ENCODE measurements at regions not wholly inside any gene's neighbourhood (a gene's known extent, or its start where the extent isn't known, plus 50 kb on each side); places are given as distances from the start of the nearest gene placed in this dataset.
"Not testable (repeated sequence)": the region's sequence is repeated elsewhere in the genome, so short reads cannot be mapped to it uniquely, and the experiment has no call there.

DNA sequence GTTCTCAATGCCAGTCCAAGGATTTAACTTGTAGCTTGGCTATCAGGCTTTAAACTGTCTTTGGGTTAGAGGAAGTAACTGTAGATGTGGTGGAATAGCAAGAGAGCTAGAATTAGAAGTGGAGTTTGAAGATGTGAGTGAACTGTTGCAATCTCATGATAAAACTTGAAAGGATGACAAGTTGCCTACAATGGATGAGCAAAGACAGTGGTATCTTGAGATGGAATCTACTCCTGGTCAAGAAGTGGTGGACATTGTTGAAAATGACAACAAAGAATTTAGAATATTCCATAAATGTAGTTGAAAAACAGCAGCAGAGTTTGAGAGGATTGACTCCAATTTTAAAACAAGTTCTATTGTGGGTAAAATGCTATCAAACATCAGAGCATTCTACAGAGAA lies 199.0 kb downstream of the DUSP6 start:
- H3K14ac ChIP-seq (ENCODE audit: low read length) = no peak overlapping the region
- H3K9me3 ChIP-seq (replicated peaks in 1 of 2; ENCODE audit: control insufficient read depth in 2 of 2, insufficient read depth in 1 of 2, low read depth in 1 of 2, low read length in 2 of 2) = peaks cover 0 to 11% of the 10 kb centered on the region in 2 donors
- no peak overlapping the region for H3K9ac ChIP-seq (ENCODE audit: low read depth, low read length, poor library complexity)
- H2AFZ ChIP-seq (ENCODE audit: low read length) = no peak overlapping the region
- DNase-seq (ENCODE audit: low spot score) = no peak
- H3K27ac ChIP-seq (replicated peaks; ENCODE audit: low read length) = no peak overlapping the region
- no peak overlapping the region for H4K91ac ChIP-seq (ENCODE audit: low read depth, low read length, poor library complexity)
- H2BK5ac ChIP-seq (ENCODE audit: low read length) = no peak overlapping the region
- no peak overlapping the region for H3K23ac ChIP-seq (ENCODE audit: low read depth, low read length, poor library complexity)
- no peak overlapping the region for H2BK12ac ChIP-seq (ENCODE audit: low read length)
- no peaks in the 10 kb centered on the region for H3K79me1 ChIP-seq (ENCODE audit: low read depth, low read length)
- no peaks in the 10 kb centered on the region for H3K27me3 ChIP-seq (ENCODE audit: control insufficient read depth in 3 of 3, insufficient read depth in 3 of 3, low read depth in 1 of 3, low read length in 3 of 3)
- H3K4ac ChIP-seq (ENCODE audit: low read length) = no peak overlapping the region
- H2BK120ac ChIP-seq (ENCODE audit: low read depth, low read length) = no peak overlapping the region
- H3K4me2 ChIP-seq (ENCODE audit: insufficient read depth, low read length, poor library complexity, severe bottlenecking) = no peak overlapping the region
- no peak overlapping the region for H2AK5ac ChIP-seq (ENCODE audit: low read depth, low read length)
- H3K36me3 ChIP-seq (replicated peaks in 1 of 2; ENCODE audit: control insufficient read depth in 2 of 2, insufficient read depth in 2 of 2, low read length in 2 of 2) = no peaks in the 10 kb centered on the region
- no peak overlapping the region for H4K8ac ChIP-seq (ENCODE audit: low read depth, low read length)
- no peak overlapping the region for H2BK15ac ChIP-seq (ENCODE audit: low read length)
- peaks cover 2 to 7% of the 10 kb centered on the region in 2 donors for H3K4me1 ChIP-seq (ENCODE audit: control insufficient read depth in 2 of 2, insufficient read depth in 1 of 2, low read depth in 1 of 2, low read length in 2 of 2)
- H3K4me3 ChIP-seq (ENCODE audit: low read length in 2 of 2) = no peak overlapping the region
- no peak overlapping the region for H3K18ac ChIP-seq (ENCODE audit: low read length)

DNA sequence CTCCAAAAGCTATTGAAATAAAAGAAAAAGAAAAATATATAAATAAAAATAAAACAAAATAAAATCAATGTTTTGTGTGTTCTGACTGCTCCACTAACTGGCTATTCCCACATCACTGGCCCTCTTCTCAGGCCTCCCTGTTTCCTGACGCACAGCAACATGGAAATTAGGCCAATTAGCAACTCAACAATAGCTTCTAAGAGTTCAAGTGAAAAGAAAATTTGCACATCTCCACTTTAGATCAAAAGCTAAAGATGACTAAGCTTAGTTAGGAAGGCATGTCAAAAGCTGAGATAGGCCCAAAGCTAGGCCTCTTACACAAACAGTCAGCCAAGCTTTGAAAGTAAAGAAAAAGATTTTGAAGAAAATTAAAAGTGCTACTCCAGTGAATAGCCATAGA lies 200.8 kb downstream of the DUSP6 start:
- H3K14ac ChIP-seq (ENCODE audit: low read length) = no peak overlapping the region
- WGBS, 2 donors (ENCODE audit: extremely low coverage in 2 of 2, insufficient read length in 2 of 2, insufficient replicate concordance in 1 of 2) = no CpG with 5 or more reads among the region's 1 CpG

DNA sequence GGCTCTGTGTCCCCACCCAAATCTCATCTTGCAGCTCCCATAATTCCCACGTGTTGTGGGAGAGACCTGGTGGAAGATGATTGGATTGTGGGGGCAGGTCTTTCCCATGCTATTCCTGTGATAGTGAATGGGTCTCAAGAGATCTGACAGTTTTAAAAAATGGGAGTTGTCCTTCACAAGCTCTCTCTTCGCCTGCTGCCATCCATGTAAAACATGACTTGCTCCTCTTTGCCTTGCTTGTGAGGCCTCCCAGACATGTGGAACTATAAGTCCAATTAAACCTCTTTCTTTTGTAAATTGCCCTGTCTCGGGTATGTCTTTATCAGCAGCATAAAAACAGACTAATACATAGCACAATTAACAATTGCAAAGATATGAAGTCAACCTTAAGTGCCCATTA lies 201.5 kb downstream of the DUSP6 start:
- not testable (repeated sequence) for H3K18ac ChIP-seq (ENCODE audit: low read length); H4K8ac ChIP-seq (ENCODE audit: low read depth, low read length); DNase-seq (ENCODE audit: low spot score); H3K79me1 ChIP-seq (ENCODE audit: low read depth, low read length); H2BK15ac ChIP-seq (ENCODE audit: low read length); H3K4me2 ChIP-seq (ENCODE audit: insufficient read depth, low read length, poor library complexity, severe bottlenecking); H2BK120ac ChIP-seq (ENCODE audit: low read depth, low read length); H3K9ac ChIP-seq (ENCODE audit: low read depth, low read length, poor library complexity); H3K4ac ChIP-seq (ENCODE audit: low read length); H3K4me3 ChIP-seq (ENCODE audit: low read length in 2 of 2); H4K91ac ChIP-seq (ENCODE audit: low read depth, low read length, poor library complexity); H3K27me3 ChIP-seq (ENCODE audit: control insufficient read depth in 3 of 3, insufficient read depth in 3 of 3, low read depth in 1 of 3, low read length in 3 of 3); H3K4me1 ChIP-seq (ENCODE audit: control insufficient read depth in 2 of 2, insufficient read depth in 1 of 2, low read depth in 1 of 2, low read length in 2 of 2); H2BK5ac ChIP-seq (ENCODE audit: low read length); H3K23ac ChIP-seq (ENCODE audit: low read depth, low read length, poor library complexity); H2AK5ac ChIP-seq (ENCODE audit: low read depth, low read length); H2BK12ac ChIP-seq (ENCODE audit: low read length); H2AFZ ChIP-seq (ENCODE audit: low read length); H3K27ac ChIP-seq (replicated peaks; ENCODE audit: low read length); H3K36me3 ChIP-seq (replicated peaks in 1 of 2; ENCODE audit: control insufficient read depth in 2 of 2, insufficient read depth in 2 of 2, low read length in 2 of 2); H3K14ac ChIP-seq (ENCODE audit: low read length)
- peaks cover 0 to 11% of the 10 kb centered on the region in 2 donors for H3K9me3 ChIP-seq (replicated peaks in 1 of 2; ENCODE audit: control insufficient read depth in 2 of 2, insufficient read depth in 1 of 2, low read depth in 1 of 2, low read length in 2 of 2)
- WGBS, 2 donors (ENCODE audit: extremely low coverage in 2 of 2, insufficient read length in 2 of 2, insufficient replicate concordance in 1 of 2) = no CpG with 5 or more reads among the region's 3 CpGs

More for the DNA sequence above, 200.8 kb downstream of the DUSP6 start:
- no peak for DNase-seq (ENCODE audit: low spot score)
- H3K9ac ChIP-seq (ENCODE audit: low read depth, low read length, poor library complexity) = no peak overlapping the region
- no peak overlapping the region for H2BK12ac ChIP-seq (ENCODE audit: low read length)
- no peaks in the 10 kb centered on the region for H3K79me1 ChIP-seq (ENCODE audit: low read depth, low read length)
- peaks cover 0 to 11% of the 10 kb centered on the region in 2 donors for H3K9me3 ChIP-seq (replicated peaks in 1 of 2; ENCODE audit: control insufficient read depth in 2 of 2, insufficient read depth in 1 of 2, low read depth in 1 of 2, low read length in 2 of 2)
- H3K4ac ChIP-seq (ENCODE audit: low read length) = no peak overlapping the region
- H2BK15ac ChIP-seq (ENCODE audit: low read length) = no peak overlapping the region
- H3K4me3 ChIP-seq (ENCODE audit: low read length in 2 of 2) = no peak overlapping the region
- no peaks in the 10 kb centered on the region for H3K36me3 ChIP-seq (replicated peaks in 1 of 2; ENCODE audit: control insufficient read depth in 2 of 2, insufficient read depth in 2 of 2, low read length in 2 of 2)
- no peak overlapping the region for H4K91ac ChIP-seq (ENCODE audit: low read depth, low read length, poor library complexity)
- no peaks in the 10 kb centered on the region for H3K4me1 ChIP-seq (ENCODE audit: control insufficient read depth in 2 of 2, insufficient read depth in 1 of 2, low read depth in 1 of 2, low read length in 2 of 2)
- H3K18ac ChIP-seq (ENCODE audit: low read length) = no peak overlapping the region
- no peak overlapping the region for H2BK5ac ChIP-seq (ENCODE audit: low read length)
- H2AK5ac ChIP-seq (ENCODE audit: low read depth, low read length) = no peak overlapping the region
- no peak overlapping the region for H3K27ac ChIP-seq (replicated peaks; ENCODE audit: low read length)
- peak overlapping the region; percentile 28 for H2AFZ ChIP-seq (ENCODE audit: low read length)
- no peak overlapping the region for H4K8ac ChIP-seq (ENCODE audit: low read depth, low read length)
- H3K23ac ChIP-seq (ENCODE audit: low read depth, low read length, poor library complexity) = no peak overlapping the region
- no peak overlapping the region for H2BK120ac ChIP-seq (ENCODE audit: low read depth, low read length)
- H3K4me2 ChIP-seq (ENCODE audit: insufficient read depth, low read length, poor library complexity, severe bottlenecking) = no peak overlapping the region
- H3K27me3 ChIP-seq (ENCODE audit: control insufficient read depth in 3 of 3, insufficient read depth in 3 of 3, low read depth in 1 of 3, low read length in 3 of 3) = no peaks in the 10 kb centered on the region

DNA sequence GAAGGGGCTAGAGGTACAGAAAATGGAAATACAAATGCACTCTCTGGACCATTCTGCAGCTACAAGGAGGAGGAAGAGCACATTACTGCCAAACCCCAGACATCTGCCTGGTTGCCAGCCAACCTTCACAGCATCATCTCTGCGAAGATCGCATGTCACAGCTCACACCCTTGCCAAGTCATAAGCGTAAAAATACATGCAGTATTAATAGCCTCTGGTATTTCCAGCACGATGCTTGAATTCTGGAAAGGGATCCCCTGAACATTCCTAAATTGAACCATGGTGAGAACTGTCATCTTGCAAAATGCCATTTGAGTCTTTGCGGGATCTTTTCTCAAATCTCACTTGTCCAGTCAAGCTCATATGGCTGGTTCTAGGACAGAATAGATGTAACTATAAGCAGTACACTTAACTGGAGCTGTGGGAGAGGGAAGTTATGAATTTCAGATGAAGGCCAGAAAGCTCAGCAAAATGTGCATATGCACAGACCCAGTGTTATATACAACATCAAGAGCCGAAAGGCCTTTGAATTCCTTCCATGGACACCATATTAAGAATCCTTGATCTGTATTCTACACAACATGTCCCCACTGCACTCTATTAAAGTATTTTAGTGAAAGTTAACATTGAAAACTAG lies 211.6 kb downstream of the DUSP6 start:
- no peak overlapping the region for H3K14ac ChIP-seq (ENCODE audit: low read length)
- no peak overlapping the region for H2AFZ ChIP-seq (ENCODE audit: low read length)
- H3K18ac ChIP-seq (ENCODE audit: low read length) = no peak overlapping the region
- no peak overlapping the region for H2BK5ac ChIP-seq (ENCODE audit: low read length)
- no peaks in the 10 kb centered on the region for H3K27me3 ChIP-seq (ENCODE audit: control insufficient read depth in 3 of 3, insufficient read depth in 3 of 3, low read depth in 1 of 3, low read length in 3 of 3)
- no peaks in the 10 kb centered on the region for H3K9me3 ChIP-seq (replicated peaks in 1 of 2; ENCODE audit: control insufficient read depth in 2 of 2, insufficient read depth in 1 of 2, low read depth in 1 of 2, low read length in 2 of 2)
- no peak overlapping the region for H3K4ac ChIP-seq (ENCODE audit: low read length)
- no peak overlapping the region for H3K27ac ChIP-seq (replicated peaks; ENCODE audit: low read length)
- no peaks in the 10 kb centered on the region for H3K36me3 ChIP-seq (replicated peaks in 1 of 2; ENCODE audit: control insufficient read depth in 2 of 2, insufficient read depth in 2 of 2, low read length in 2 of 2)
- H3K9ac ChIP-seq (ENCODE audit: low read depth, low read length, poor library complexity) = no peak overlapping the region
- no peak overlapping the region for H4K91ac ChIP-seq (ENCODE audit: low read depth, low read length, poor library complexity)
- no peak overlapping the region for H3K23ac ChIP-seq (ENCODE audit: low read depth, low read length, poor library complexity)
- H2AK5ac ChIP-seq (ENCODE audit: low read depth, low read length) = no peak overlapping the region
- H3K4me2 ChIP-seq (ENCODE audit: insufficient read depth, low read length, poor library complexity, severe bottlenecking) = no peak overlapping the region
- no peaks in the 10 kb centered on the region for H3K79me1 ChIP-seq (ENCODE audit: low read depth, low read length)
- no peaks in the 10 kb centered on the region for H3K4me1 ChIP-seq (ENCODE audit: control insufficient read depth in 2 of 2, insufficient read depth in 1 of 2, low read depth in 1 of 2, low read length in 2 of 2)
- H2BK120ac ChIP-seq (ENCODE audit: low read depth, low read length) = no peak overlapping the region
- no peak overlapping the region for H2BK15ac ChIP-seq (ENCODE audit: low read length)
- no peak overlapping the region for H4K8ac ChIP-seq (ENCODE audit: low read depth, low read length)
- no CpG with 5 or more reads among the region's 6 CpGs for WGBS, 2 donors (ENCODE audit: extremely low coverage in 2 of 2, insufficient read length in 2 of 2, insufficient replicate concordance in 1 of 2)
- no peak for DNase-seq (ENCODE audit: low spot score)
- H3K4me3 ChIP-seq (ENCODE audit: low read length in 2 of 2) = no peak overlapping the region
- no peak overlapping the region for H2BK12ac ChIP-seq (ENCODE audit: low read length)

All from neuronal stem cell (in vitro differentiated cells).